Endothelial cell of umbilical vein (primary cell): ENCODE measurements at regions not wholly inside any gene's neighbourhood (a gene's known extent, or its start where the extent isn't known, plus 50 kb on each side); places are given as distances from the start of the nearest gene placed in this dataset.

Experiments
- EZH2 ChIP-seq: IDR thresholded peaks from 2 replicates; pipeline ENCODE4 v1.6.1; 2012; ENCODE audit warnings: borderline replicate concordance, low read depth, mild to moderate bottlenecking, moderate library complexity, low read length, inconsistent platforms; ENCODE audit not compliant: severe bottlenecking
- FOS ChIP-seq: IDR thresholded peaks from 2 replicates; pipeline ENCODE4 v1.6.1; 2011; ENCODE audit warnings: mild to moderate bottlenecking, low read length, moderate library complexity, borderline replicate concordance; ENCODE audit not compliant: insufficient read depth
- JUN ChIP-seq: IDR thresholded peaks from 2 replicates; pipeline ENCODE4 v1.6.1; 2011; ENCODE audit warnings: borderline replicate concordance, low read depth; ENCODE audit not compliant: insufficient read length, insufficient read depth
- MYC ChIP-seq: IDR thresholded peaks from one replicate; pipeline ENCODE4 v1.6.1; 2011; ENCODE audit warnings: mild to moderate bottlenecking, low read depth, low read length
- POLR2A ChIP-seq: IDR thresholded peaks from 2 replicates; pipeline ENCODE4 v1.6.1; 2012; ENCODE audit warnings: low read depth, mild to moderate bottlenecking, control low read depth, low read length
- POLR2AphosphoS5 ChIP-seq: IDR thresholded peaks from 2 replicates; pipeline ENCODE4 v1.6.1; 2012; ENCODE audit warnings: low read depth, mild to moderate bottlenecking, control low read depth, low read length, moderate library complexity; ENCODE audit not compliant: insufficient read depth
- TF ChIP-seq, protein P1 (sequence below), 2 donors: IDR thresholded peaks; 1 replicate in 1 of 2; 2 replicates in 1 of 2; pipeline ENCODE4 v1.5.1; 2011; ENCODE audit warnings: low read length in 2 of 2, mild to moderate bottlenecking in 2 of 2, moderate library complexity in 2 of 2, control low read depth in 1 of 2, inconsistent platforms in 1 of 2, low read depth in 1 of 2; ENCODE audit not compliant: insufficient read depth in 1 of 2; ENCODE audit errors: extremely low read depth in 1 of 2
- TF ChIP-seq, protein P2 (sequence below): IDR thresholded peaks from 2 replicates; pipeline ENCODE4 v1.6.1; 2011; ENCODE audit not compliant: insufficient read depth, insufficient read length

DNA sequence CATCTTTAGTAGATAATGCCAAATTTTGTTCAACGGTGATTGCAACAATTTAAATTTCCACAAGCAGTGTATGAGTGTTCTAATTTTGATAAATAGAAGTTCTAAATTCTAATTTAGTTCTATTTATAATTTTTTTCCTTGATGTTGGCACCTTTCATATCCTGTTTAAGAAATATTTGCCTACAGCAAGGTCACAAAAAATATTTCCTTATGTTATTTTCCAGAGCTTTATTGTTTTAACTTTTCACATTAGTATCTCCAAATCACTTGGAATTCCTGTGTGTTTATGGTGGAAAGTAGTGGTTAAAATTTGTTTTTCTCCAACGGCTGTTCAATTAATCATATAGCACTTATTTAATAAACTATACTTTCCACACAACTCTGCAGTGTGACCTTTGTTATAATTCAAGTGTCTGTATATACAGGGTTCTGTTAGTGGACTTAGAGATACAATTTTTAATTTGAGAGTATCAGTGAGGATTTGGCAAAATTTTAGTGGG lies 94.3 kb upstream of the CD55 start:
- TF ChIP-seq POLR2AphosphoS5 (no peak), EZH2 (no peak), POLR2A (no peak), JUN (no peak), FOS (no peak), MYC (no peak)
- TF ChIP-seq, protein P1, sequence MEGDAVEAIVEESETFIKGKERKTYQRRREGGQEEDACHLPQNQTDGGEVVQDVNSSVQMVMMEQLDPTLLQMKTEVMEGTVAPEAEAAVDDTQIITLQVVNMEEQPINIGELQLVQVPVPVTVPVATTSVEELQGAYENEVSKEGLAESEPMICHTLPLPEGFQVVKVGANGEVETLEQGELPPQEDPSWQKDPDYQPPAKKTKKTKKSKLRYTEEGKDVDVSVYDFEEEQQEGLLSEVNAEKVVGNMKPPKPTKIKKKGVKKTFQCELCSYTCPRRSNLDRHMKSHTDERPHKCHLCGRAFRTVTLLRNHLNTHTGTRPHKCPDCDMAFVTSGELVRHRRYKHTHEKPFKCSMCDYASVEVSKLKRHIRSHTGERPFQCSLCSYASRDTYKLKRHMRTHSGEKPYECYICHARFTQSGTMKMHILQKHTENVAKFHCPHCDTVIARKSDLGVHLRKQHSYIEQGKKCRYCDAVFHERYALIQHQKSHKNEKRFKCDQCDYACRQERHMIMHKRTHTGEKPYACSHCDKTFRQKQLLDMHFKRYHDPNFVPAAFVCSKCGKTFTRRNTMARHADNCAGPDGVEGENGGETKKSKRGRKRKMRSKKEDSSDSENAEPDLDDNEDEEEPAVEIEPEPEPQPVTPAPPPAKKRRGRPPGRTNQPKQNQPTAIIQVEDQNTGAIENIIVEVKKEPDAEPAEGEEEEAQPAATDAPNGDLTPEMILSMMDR (IDR thresholded peaks at IDR 0.05; ENCODE audit: extremely low read depth in 1 of 2, insufficient read depth in 1 of 2, low read depth in 1 of 2, low read length in 2 of 2): no peak
- TF ChIP-seq, protein P2, sequence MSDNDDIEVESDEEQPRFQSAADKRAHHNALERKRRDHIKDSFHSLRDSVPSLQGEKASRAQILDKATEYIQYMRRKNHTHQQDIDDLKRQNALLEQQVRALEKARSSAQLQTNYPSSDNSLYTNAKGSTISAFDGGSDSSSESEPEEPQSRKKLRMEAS: no peak
